Smooth muscle cell (in vitro differentiated cells): ENCODE measurements at regions not wholly inside any gene's neighbourhood (a gene's known extent, or its start where the extent isn't known, plus 50 kb on each side); places are given as distances from the start of the nearest gene placed in this dataset.

Experiments
- DNase-seq: peaks from one replicate; lab custom pipeline; 2025; ENCODE audit not compliant: unreplicated experiment; lab: John Stamatoyannopoulos, UW
- H2AFZ ChIP-seq: fragments of 200-600 bp; sonication (generic); 2 replicates; pipeline ENCODE4 v1.6.0; 2016; ENCODE audit warnings: antibody characterized with exemption, low read depth, mild to moderate bottlenecking
- H3F3A ChIP-seq: fragments of 200-600 bp; sonication (generic); 2 replicates; pipeline ENCODE4 v1.6.0; 2017; ENCODE audit warnings: antibody characterized with exemption, low read depth
- H3K27ac ChIP-seq: fragments of 200-600 bp; sonication (generic); 2 replicates; pipeline ENCODE4 v1.5.1; 2016; ENCODE audit warnings: low read depth, mild to moderate bottlenecking
- H3K27me3 ChIP-seq: fragments of 200-600 bp; sonication (generic); 2 replicates; pipeline ENCODE4 v1.6.1; 2016; ENCODE audit warnings: low read depth, mild to moderate bottlenecking
- H3K36me3 ChIP-seq: fragments of 200-600 bp; sonication (generic); 2 replicates; pipeline ENCODE4 v1.5.1; 2016; ENCODE audit warnings: low read depth
- H3K4me1 ChIP-seq: fragments of 200-600 bp; sonication (generic); 2 replicates; pipeline ENCODE4 v1.5.1; 2016; ENCODE audit warnings: low read depth
- H3K4me2 ChIP-seq: fragments of 200-600 bp; sonication (generic); 2 replicates; pipeline ENCODE4 v1.6.0; 2016; ENCODE audit warnings: mild to moderate bottlenecking
- H3K4me3 ChIP-seq: fragments of 200-600 bp; sonication (generic); 2 replicates; pipeline ENCODE4 v1.5.1; 2016; ENCODE audit warnings: mild to moderate bottlenecking
- H3K79me2 ChIP-seq: fragments of 200-600 bp; sonication (generic); 2 replicates; pipeline ENCODE4 v1.6.0; 2016; ENCODE audit warnings: low read depth, mild to moderate bottlenecking
- H3K9ac ChIP-seq: fragments of 200-600 bp; sonication (generic); 2 replicates; pipeline ENCODE4 v1.6.0; 2016; ENCODE audit warnings: low read depth
- H3K9me3 ChIP-seq: fragments of 200-600 bp; sonication (generic); replicated peaks from 2 replicates; pipeline ENCODE4 v1.5.1; 2016; ENCODE audit warnings: low read depth
- H4K20me1 ChIP-seq: fragments of 200-600 bp; sonication (generic); 2 replicates; pipeline ENCODE4 v1.6.0; 2016; ENCODE audit warnings: low read depth
- WGBS: methylation state at CpG from one replicate; pipeline ENCODE4 v1.1.7; 2016; ENCODE audit warnings: low lambda C conversion rate; 5-methylcytosine and 5-hydroxymethylcytosine counted together
- TF ChIP-seq, protein P1 (sequence below): fragments of 200-600 bp; sonication (generic); IDR thresholded peaks from 2 replicates; pipeline ENCODE4 v1.5.1; 2017; ENCODE audit warnings: borderline replicate concordance, mild to moderate bottlenecking, antibody characterized with exemption; ENCODE audit not compliant: insufficient read depth, poor library complexity, severe bottlenecking

GRCh38 chr11:70892889-70893288 lies 359.5 kb downstream of the SHANK2 start:
- Histone ChIP-seq H3K9me3 (no peaks in the 10 kb centered on the region), H3K27ac (no peak overlapping the region), H3K27me3 (no peaks in the 10 kb centered on the region), H3K36me3 (no peaks in the 10 kb centered on the region), H3K4me1 (peaks cover 4% of the 10 kb centered on the region), H3F3A (no peaks in the 10 kb centered on the region), H2AFZ (no peak overlapping the region), H3K79me2 (no peaks in the 10 kb centered on the region), H3K4me2 (no peak overlapping the region), H3K4me3 (no peak overlapping the region), H3K9ac (no peak overlapping the region), H4K20me1 (no peaks in the 10 kb centered on the region)
- WGBS: 91% methylated on average over 5 of the region's 5 CpGs
- DNase-seq: no peak
- TF ChIP-seq, protein P1, sequence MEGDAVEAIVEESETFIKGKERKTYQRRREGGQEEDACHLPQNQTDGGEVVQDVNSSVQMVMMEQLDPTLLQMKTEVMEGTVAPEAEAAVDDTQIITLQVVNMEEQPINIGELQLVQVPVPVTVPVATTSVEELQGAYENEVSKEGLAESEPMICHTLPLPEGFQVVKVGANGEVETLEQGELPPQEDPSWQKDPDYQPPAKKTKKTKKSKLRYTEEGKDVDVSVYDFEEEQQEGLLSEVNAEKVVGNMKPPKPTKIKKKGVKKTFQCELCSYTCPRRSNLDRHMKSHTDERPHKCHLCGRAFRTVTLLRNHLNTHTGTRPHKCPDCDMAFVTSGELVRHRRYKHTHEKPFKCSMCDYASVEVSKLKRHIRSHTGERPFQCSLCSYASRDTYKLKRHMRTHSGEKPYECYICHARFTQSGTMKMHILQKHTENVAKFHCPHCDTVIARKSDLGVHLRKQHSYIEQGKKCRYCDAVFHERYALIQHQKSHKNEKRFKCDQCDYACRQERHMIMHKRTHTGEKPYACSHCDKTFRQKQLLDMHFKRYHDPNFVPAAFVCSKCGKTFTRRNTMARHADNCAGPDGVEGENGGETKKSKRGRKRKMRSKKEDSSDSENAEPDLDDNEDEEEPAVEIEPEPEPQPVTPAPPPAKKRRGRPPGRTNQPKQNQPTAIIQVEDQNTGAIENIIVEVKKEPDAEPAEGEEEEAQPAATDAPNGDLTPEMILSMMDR: no peak

GRCh38 chr11:70894566-70895365 lies 357.6 kb downstream of the SHANK2 start:
- TF ChIP-seq, protein P1: no peak
- Histone ChIP-seq H3K27ac (no peak overlapping the region), H3K9me3 (no peaks in the 10 kb centered on the region), H3K4me1 (no peaks in the 10 kb centered on the region), H4K20me1 (no peaks in the 10 kb centered on the region), H3K27me3 (no peaks in the 10 kb centered on the region), H3K4me2 (no peak overlapping the region), H2AFZ (no peak overlapping the region), H3K36me3 (no peaks in the 10 kb centered on the region), H3K9ac (no peak overlapping the region), H3K4me3 (no peak overlapping the region), H3K79me2 (no peaks in the 10 kb centered on the region), H3F3A (no peaks in the 10 kb centered on the region)
- DNase-seq: no peak
- WGBS: 88% methylated on average over 20 of the region's 20 CpGs

- Histone ChIP-seq H4K20me1 (no peaks in the 10 kb centered on the region), H3K27me3 (no peaks in the 10 kb centered on the region), H3K4me1 (no peaks in the 10 kb centered on the region), H3K79me2 (no peaks in the 10 kb centered on the region), H3K27ac (no peak overlapping the region), H3F3A (no peaks in the 10 kb centered on the region), H3K4me2 (no peak overlapping the region), H3K9me3 (no peaks in the 10 kb centered on the region), H2AFZ (no peak overlapping the region), H3K4me3 (no peak overlapping the region), H3K9ac (no peak overlapping the region), H3K36me3 (no peaks in the 10 kb centered on the region)
- 94% methylated on average over 11 of the region's 11 CpGs for WGBS
- TF ChIP-seq, protein P1: no peak
- no peak for DNase-seq
Observed at GRCh38 chr11:70895366-70895670, 357.1 kb downstream of the SHANK2 start.

DNA sequence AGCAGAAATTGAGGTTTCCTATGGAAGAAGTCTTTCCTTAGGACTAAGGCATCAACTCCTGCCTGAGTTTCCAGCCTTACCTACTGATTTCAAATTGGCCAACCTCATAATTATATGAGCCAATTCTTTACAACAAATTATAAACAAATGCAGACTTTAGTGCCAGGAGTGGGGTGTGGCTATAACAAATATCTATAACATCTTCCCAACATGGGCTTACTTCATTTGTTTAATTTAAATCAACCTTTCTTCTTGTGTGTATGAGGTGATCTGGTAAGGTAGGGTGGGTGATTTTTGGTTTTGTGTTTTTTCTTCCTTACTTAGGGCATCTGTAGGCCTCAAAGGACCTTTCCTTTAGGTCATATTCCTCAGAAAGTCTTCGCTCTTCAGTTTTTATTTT lies 354.9 kb downstream of the SHANK2 start:
- no peaks in the 10 kb centered on the region for H3K27me3 ChIP-seq
- no peak for DNase-seq
- H2AFZ ChIP-seq: no peak overlapping the region
- H3K27ac ChIP-seq: no peak overlapping the region
- H4K20me1 ChIP-seq: no peaks in the 10 kb centered on the region
- no peak overlapping the region for H3K9ac ChIP-seq
- 96% methylated on average over 1 of the region's 1 CpG for WGBS
- H3F3A ChIP-seq: no peaks in the 10 kb centered on the region
- H3K4me1 ChIP-seq: peaks cover 5% of the 10 kb centered on the region
- no peak overlapping the region for H3K4me2 ChIP-seq
- H3K9me3 ChIP-seq: no peaks in the 10 kb centered on the region
- no peak overlapping the region for H3K4me3 ChIP-seq
- TF ChIP-seq, protein P1: no peak
- H3K79me2 ChIP-seq: no peaks in the 10 kb centered on the region
- H3K36me3 ChIP-seq: no peaks in the 10 kb centered on the region
